GM10266 (cell line): ENCODE measurements at regions not wholly inside any gene's neighbourhood (a gene's known extent, or its start where the extent isn't known, plus 50 kb on each side); places are given as distances from the start of the nearest gene placed in this dataset.

Experiments used
- DNase-seq: peaks from one replicate; pipeline ENCODE4 v3.0.0; 2012; ENCODE audit errors: extremely low spot score
- TF ChIP-seq, protein P1 (sequence below): IDR thresholded peaks from 2 replicates; pipeline ENCODE4 v1.5.1; 2012; ENCODE audit warnings: mild to moderate bottlenecking, low read depth; ENCODE audit not compliant: control insufficient read depth, insufficient read depth; ENCODE audit errors: missing control alignments

DNA sequence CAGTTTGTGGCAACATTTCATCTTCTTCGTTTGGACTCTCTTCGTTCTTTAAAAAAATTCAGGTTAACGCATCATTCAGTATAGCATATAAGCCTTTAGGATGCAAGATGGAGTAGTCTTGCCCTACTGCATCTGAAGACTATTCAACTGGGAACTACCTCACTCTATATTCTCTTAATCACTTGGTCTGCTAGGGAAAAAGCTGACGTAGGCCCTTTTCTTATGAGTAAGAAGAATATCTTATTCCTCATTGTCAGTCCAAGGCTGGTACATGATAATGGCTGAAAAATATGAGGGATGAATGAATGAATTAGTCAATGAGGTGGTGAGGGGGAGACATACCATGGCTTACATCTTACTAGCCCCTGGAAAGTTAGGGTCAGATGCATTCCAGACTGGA lies 294.2 kb downstream of the GPATCH2 start:
- DNase-seq, result no peak
- TF ChIP-seq, protein P1, sequence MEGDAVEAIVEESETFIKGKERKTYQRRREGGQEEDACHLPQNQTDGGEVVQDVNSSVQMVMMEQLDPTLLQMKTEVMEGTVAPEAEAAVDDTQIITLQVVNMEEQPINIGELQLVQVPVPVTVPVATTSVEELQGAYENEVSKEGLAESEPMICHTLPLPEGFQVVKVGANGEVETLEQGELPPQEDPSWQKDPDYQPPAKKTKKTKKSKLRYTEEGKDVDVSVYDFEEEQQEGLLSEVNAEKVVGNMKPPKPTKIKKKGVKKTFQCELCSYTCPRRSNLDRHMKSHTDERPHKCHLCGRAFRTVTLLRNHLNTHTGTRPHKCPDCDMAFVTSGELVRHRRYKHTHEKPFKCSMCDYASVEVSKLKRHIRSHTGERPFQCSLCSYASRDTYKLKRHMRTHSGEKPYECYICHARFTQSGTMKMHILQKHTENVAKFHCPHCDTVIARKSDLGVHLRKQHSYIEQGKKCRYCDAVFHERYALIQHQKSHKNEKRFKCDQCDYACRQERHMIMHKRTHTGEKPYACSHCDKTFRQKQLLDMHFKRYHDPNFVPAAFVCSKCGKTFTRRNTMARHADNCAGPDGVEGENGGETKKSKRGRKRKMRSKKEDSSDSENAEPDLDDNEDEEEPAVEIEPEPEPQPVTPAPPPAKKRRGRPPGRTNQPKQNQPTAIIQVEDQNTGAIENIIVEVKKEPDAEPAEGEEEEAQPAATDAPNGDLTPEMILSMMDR, result no peak

DNA sequence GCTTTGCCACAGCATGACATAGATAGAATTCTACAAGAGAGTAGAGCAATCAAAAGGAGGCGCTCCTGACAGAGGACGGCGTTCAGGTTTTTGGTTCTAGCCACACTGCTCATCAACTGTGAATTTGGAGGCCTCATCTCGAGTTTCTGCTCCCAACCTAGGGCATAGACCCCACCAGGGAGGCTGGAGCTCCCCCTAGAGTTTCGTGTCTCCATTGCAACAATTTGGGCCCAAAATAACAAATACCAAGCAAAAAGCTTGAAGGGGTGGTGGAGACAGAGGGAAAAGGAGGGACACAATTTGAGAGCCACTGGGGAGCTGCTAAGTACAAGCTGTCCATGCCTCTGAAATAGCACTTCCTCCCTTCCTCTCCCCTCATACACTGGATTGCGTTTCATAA lies 297.0 kb downstream of the GPATCH2 start:
- TF ChIP-seq, protein P1, result peak; percentile 54
- peak; percentile 42 for DNase-seq

DNA sequence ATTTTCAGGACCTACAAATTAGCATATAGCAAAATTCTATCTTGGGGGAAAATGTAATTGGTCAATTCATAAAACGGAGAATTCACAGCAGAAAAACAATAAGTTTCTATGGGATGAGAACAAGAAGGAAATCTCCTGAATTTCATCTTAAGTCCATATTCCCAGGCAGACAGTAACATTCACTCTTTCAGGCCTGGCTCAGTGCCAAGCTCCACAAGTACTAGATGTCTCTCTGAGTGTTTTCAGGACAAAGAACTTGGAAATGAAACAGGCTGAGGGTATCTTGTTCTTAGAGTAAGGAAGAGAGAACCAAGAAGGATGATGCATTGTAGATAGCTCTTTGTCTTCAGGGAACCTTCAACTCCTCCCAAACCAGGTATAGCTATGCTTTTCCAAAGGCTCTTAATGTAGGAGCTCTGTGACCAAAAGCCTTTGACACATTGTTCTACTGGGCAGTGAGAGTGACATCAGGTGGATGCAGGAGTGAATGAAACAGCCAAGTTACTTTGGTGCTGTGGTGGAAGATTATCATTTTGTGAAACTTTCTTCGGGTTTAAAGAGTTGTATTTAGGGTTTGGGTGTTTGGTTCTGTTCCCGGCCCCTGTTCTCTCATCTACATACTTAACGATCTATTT lies 298.3 kb downstream of the GPATCH2 start:
- no peak for DNase-seq
- TF ChIP-seq, protein P1, result no peak

DNA sequence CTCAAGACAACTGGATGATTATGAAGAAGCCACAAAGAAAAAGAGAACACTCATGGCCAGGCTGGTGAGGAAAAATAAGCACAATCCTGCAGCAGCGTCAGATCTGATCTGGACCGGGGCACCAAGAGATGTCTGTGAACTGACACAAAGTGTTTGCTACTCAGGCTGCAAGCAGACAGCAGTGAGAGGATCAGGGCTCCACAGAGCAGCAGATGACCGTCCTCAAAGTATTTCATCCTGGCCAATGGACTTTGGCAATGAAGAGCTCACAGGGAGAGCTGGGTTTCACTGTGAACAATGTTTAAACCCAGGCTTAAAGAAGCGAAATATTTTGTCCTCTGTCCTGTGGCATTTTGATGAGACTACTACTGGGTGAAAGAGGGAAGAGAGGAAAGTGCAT lies 299.2 kb downstream of the GPATCH2 start:
- TF ChIP-seq, protein P1, result no peak
- DNase-seq, result no peak

DNA sequence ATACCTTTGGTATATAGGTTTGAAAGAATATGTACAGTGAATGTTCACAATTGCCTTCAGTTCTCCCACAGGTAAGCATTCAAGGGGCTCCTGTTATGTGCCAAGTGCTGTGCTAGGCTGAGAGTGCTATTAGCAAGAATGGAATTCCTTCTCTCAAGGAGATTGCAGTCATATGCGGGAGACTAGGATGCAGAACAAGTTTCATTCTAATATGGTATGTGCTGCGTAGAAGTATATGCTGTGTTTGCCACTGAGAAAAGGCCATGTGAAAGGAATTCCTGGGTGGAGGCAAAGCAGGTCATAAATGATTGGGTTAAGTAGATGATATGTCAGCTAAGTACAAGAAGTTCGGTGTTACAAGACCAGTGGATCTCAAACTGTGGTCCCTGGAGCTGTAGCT lies 303.0 kb downstream of the GPATCH2 start:
- DNase-seq, result no peak
- TF ChIP-seq, protein P1, result no peak

DNA sequence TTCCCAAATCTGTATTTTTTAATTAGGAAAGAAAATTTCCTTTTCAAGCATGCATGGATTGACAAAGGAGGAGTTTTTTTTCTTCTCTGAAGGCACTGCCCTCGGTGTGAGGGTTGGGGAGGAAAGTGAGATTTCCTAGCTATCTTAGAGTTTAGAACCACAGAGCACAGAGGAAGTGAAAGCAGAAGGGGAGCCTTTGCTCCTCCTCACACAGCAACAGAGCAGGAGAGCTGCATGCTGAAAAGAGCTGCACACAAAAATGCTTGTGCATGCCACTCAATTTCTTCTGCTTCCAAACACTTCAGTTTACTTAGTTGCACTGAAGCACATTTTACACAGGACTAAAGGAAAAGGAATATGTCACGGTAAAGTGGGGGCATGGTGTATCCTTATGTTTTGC lies 308.1 kb downstream of the GPATCH2 start:
- TF ChIP-seq, protein P1, result no peak
- peak; percentile 39 for DNase-seq

DNA sequence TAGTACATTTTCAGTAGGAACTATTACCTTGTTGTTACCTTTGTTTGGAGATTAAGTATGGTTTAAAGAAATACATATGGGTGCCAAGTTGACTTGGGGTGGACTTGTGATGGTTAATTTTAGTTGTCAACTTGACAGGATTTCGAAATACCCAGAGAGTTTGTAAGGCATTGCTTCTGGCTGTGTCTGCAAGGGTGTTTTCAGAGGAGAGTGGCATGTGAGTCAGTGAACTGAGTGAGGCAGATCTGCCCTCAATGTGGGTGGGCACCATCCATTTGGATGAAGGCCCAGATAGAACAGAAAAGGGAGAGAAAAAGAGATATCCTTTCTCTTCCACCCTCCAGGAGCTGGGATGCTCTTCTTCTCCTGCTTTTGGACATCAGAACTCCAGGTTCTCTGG lies 315.5 kb downstream of the GPATCH2 start:
- no peak for DNase-seq
- TF ChIP-seq, protein P1, result no peak
